Prostate gland (tissue), 2 donors: ENCODE measurements at regions not wholly inside any gene's neighbourhood (a gene's known extent, or its start where the extent isn't known, plus 50 kb on each side); places are given as distances from the start of the nearest gene placed in this dataset.

ENCODE experiments used
- CTCF ChIP-seq, 4 experiments: fragments of 200-600 bp in 2 of 4; fragments of 450-650 bp in 2 of 4; sonication (generic) in 2 of 4; IDR thresholded peaks; 1 replicate in 3 of 4; 2 replicates in 1 of 4; pipeline ENCODE4 v1.5.1; 2016 to 2019; ENCODE audit warnings: antibody characterized with exemption in 4 of 4, mild to moderate bottlenecking in 2 of 4, moderate library complexity in 2 of 4
- POLR2A ChIP-seq: fragments of 450-650 bp; IDR thresholded peaks from one replicate; pipeline ENCODE4 v1.6.1; 2016; ENCODE audit warnings: antibody characterized with exemption, mild to moderate bottlenecking
- POLR2AphosphoS5 ChIP-seq: sonication (generic); formaldehyde crosslinking; IDR thresholded peaks from one replicate; pipeline ENCODE4 v1.6.1; 2017; ENCODE audit warnings: antibody characterized with exemption

GRCh38 chr2:396903-397302 lies 109.0 kb upstream of the ALKAL2 start:
- no peak for TF ChIP-seq CTCF (IDR thresholded peaks at IDR 0.05)
- no peak for TF ChIP-seq POLR2A
- TF ChIP-seq POLR2AphosphoS5, result no peak
